ENCODE measurements at regions not wholly inside any gene's neighbourhood (a gene's known extent, or its start where the extent isn't known, plus 50 kb on each side); places are given as distances from the start of the nearest gene placed in this dataset.

DNA sequence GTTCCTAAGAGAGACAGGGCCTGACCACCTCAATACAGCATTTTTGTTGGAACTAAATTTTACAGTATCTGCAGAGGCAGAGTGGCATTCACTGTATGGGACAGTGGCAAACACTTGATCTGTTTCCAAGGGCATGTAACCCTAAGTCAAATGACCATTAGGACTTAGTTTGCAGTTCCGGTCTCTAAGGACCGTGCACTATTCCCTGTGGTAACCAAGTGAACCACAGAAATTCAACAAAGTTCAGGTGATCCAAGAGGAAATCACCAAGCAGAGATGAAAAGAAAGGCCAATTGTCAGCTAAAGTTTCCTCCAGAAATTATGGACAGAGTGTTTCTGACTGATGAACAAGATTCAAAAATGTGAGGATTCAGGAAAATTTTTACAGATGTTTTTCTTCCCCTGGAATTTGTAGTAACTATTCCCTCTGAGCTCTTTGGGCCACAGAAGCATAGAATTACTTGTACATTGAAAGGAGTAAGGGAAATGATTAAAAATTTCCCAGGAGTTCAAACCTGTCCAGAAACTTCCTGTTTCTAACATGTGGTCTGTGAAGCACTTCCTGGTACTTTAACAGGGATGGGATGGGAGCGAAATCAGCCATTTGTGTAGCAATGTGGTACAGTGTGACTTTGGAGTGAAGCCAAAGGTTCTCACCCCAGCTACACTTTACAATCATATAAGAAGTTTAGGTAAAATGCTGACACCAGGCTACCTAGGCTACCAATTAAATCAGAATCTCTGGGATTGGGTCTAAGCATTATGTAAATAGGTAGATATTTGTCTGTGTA, 266.1 kb upstream of the MAP3K1 start:
- TF ChIP-seq, protein P1, sequence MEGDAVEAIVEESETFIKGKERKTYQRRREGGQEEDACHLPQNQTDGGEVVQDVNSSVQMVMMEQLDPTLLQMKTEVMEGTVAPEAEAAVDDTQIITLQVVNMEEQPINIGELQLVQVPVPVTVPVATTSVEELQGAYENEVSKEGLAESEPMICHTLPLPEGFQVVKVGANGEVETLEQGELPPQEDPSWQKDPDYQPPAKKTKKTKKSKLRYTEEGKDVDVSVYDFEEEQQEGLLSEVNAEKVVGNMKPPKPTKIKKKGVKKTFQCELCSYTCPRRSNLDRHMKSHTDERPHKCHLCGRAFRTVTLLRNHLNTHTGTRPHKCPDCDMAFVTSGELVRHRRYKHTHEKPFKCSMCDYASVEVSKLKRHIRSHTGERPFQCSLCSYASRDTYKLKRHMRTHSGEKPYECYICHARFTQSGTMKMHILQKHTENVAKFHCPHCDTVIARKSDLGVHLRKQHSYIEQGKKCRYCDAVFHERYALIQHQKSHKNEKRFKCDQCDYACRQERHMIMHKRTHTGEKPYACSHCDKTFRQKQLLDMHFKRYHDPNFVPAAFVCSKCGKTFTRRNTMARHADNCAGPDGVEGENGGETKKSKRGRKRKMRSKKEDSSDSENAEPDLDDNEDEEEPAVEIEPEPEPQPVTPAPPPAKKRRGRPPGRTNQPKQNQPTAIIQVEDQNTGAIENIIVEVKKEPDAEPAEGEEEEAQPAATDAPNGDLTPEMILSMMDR (IDR thresholded peaks at IDR 0.05): no peak
- TF ChIP-seq POLR2A (IDR thresholded peaks at IDR 0.05): no peak

All from stomach (tissue), 4 donors.